SJCRH30 (cell line): ENCODE measurements at regions not wholly inside any gene's neighbourhood (a gene's known extent, or its start where the extent isn't known, plus 50 kb on each side); places are given as distances from the start of the nearest gene placed in this dataset.

Experiments
- DNase-seq, 2 experiments: peaks; one replicate each; pipeline ENCODE4 v3.0.0-alpha.2; 2015 to 2020
- H3K27ac ChIP-seq: fragments of 250-450 bp; sonication (Bioruptor Pico); 2 replicates; pipeline ENCODE4 v1.5.1; 2020; ENCODE audit warnings: mild to moderate bottlenecking, moderate library complexity
- H3K27me3 ChIP-seq: fragments of 250-450 bp; sonication (Bioruptor Pico); 2 replicates; pipeline ENCODE4 v1.5.1; 2020; ENCODE audit warnings: mild to moderate bottlenecking, moderate library complexity
- H3K36me3 ChIP-seq: fragments of 250-450 bp; sonication (Bioruptor Pico); 2 replicates; pipeline ENCODE4 v1.5.1; 2020; ENCODE audit warnings: mild to moderate bottlenecking, moderate library complexity
- H3K4me1 ChIP-seq: fragments of 250-450 bp; sonication (Bioruptor Pico); 2 replicates; pipeline ENCODE4 v1.5.1; 2020; ENCODE audit warnings: mild to moderate bottlenecking, moderate library complexity
- H3K4me3 ChIP-seq: fragments of 250-450 bp; sonication (Bioruptor Pico); 2 replicates; pipeline ENCODE4 v1.5.1; 2020; ENCODE audit warnings: mild to moderate bottlenecking, moderate library complexity
- H3K9me3 ChIP-seq: fragments of 250-450 bp; sonication (Bioruptor Pico); replicated peaks from 2 replicates; pipeline ENCODE4 v1.5.1; 2020; ENCODE audit warnings: mild to moderate bottlenecking, moderate library complexity

- Histone ChIP-seq H3K36me3 (no peaks in the 10 kb centered on the region), H3K9me3 (peaks cover 7% of the 10 kb centered on the region; the same call in 1 of the 2 replicates), H3K4me1 (no peaks in the 10 kb centered on the region), H3K27me3 (no peaks in the 10 kb centered on the region), H3K4me3 (no peak overlapping the region), H3K27ac (no peak overlapping the region)
- DNase-seq = no peak
Observed at GRCh38 chr4:124079174-124079780, 633.3 kb downstream of the ANKRD50 start.

- Histone ChIP-seq H3K4me3 (no peak overlapping the region), H3K9me3 (0 out of 2 replicates have a peak, but pooled peaks cover 7% of the 10 kb centered on the region), H3K36me3 (no peaks in the 10 kb centered on the region), H3K27me3 (no peaks in the 10 kb centered on the region), H3K27ac (no peak overlapping the region), H3K4me1 (no peaks in the 10 kb centered on the region)
- DNase-seq = no peak
Observed at GRCh38 chr4:124083711-124084110, 628.8 kb downstream of the ANKRD50 start.

- H3K4me3 ChIP-seq = no peak overlapping the region
- no peaks in the 10 kb centered on the region for H3K36me3 ChIP-seq
- H3K4me1 ChIP-seq = no peaks in the 10 kb centered on the region
- no peak overlapping the region for H3K27ac ChIP-seq
- DNase-seq = no peak
- H3K9me3 ChIP-seq = 0 out of 2 replicates have a peak, but pooled peaks cover 3% of the 10 kb centered on the region
- no peaks in the 10 kb centered on the region for H3K27me3 ChIP-seq
Observed at GRCh38 chr4:124085561-124086180, 626.9 kb downstream of the ANKRD50 start.

GRCh38 chr4:124090021-124090420, 622.5 kb downstream of the ANKRD50 start:
- Histone ChIP-seq H3K27me3 (no peaks in the 10 kb centered on the region), H3K4me3 (no peak overlapping the region), H3K27ac (no peak overlapping the region), H3K4me1 (no peaks in the 10 kb centered on the region), H3K36me3 (no peaks in the 10 kb centered on the region), H3K9me3 (0 out of 2 replicates have a peak, but pooled peaks cover 3% of the 10 kb centered on the region)
- no peak for DNase-seq

GRCh38 chr4:124092101-124092500, 620.4 kb downstream of the ANKRD50 start:
- H3K4me3 ChIP-seq = no peak overlapping the region
- H3K4me1 ChIP-seq = no peaks in the 10 kb centered on the region
- no peak overlapping the region for H3K27ac ChIP-seq
- no peaks in the 10 kb centered on the region for H3K36me3 ChIP-seq
- no peak for DNase-seq
- H3K27me3 ChIP-seq = no peaks in the 10 kb centered on the region
- no peaks in the 10 kb centered on the region for H3K9me3 ChIP-seq

GRCh38 chr4:124092541-124092984, 620.0 kb downstream of the ANKRD50 start:
- no peak overlapping the region for H3K27ac ChIP-seq
- H3K4me1 ChIP-seq = no peaks in the 10 kb centered on the region
- no peaks in the 10 kb centered on the region for H3K36me3 ChIP-seq
- H3K4me3 ChIP-seq = no peak overlapping the region
- DNase-seq = no peak
- H3K9me3 ChIP-seq = no peaks in the 10 kb centered on the region
- no peaks in the 10 kb centered on the region for H3K27me3 ChIP-seq

- no peaks in the 10 kb centered on the region for H3K27me3 ChIP-seq
- H3K9me3 ChIP-seq = no peaks in the 10 kb centered on the region
- no peaks in the 10 kb centered on the region for H3K4me1 ChIP-seq
- H3K4me3 ChIP-seq = no peak overlapping the region
- H3K27ac ChIP-seq = no peak overlapping the region
- no peak for DNase-seq
- no peaks in the 10 kb centered on the region for H3K36me3 ChIP-seq
Observed at GRCh38 chr4:124095621-124096020, 616.9 kb downstream of the ANKRD50 start.

- H3K4me3 ChIP-seq = no peak overlapping the region
- no peaks in the 10 kb centered on the region for H3K9me3 ChIP-seq
- H3K4me1 ChIP-seq = no peaks in the 10 kb centered on the region
- H3K27ac ChIP-seq = no peak overlapping the region
- no peaks in the 10 kb centered on the region for H3K27me3 ChIP-seq
- no peak for DNase-seq
- H3K36me3 ChIP-seq = no peaks in the 10 kb centered on the region
Observed at GRCh38 chr4:124096290-124096689, 616.2 kb downstream of the ANKRD50 start.

- H3K27ac ChIP-seq = no peak overlapping the region
- no peaks in the 10 kb centered on the region for H3K27me3 ChIP-seq
- DNase-seq = no peak
- H3K4me3 ChIP-seq = no peak overlapping the region
- H3K4me1 ChIP-seq = no peaks in the 10 kb centered on the region
- no peaks in the 10 kb centered on the region for H3K9me3 ChIP-seq
- H3K36me3 ChIP-seq = no peaks in the 10 kb centered on the region
Observed at GRCh38 chr4:124097447-124097846, 615.1 kb downstream of the ANKRD50 start.

GRCh38 chr4:124104101-124104500, 608.4 kb downstream of the ANKRD50 start:
- no peak overlapping the region for H3K4me3 ChIP-seq
- no peaks in the 10 kb centered on the region for H3K9me3 ChIP-seq
- H3K27ac ChIP-seq = no peak overlapping the region
- no peak for DNase-seq
- no peaks in the 10 kb centered on the region for H3K4me1 ChIP-seq
- H3K36me3 ChIP-seq = no peaks in the 10 kb centered on the region
- no peaks in the 10 kb centered on the region for H3K27me3 ChIP-seq

- no peak for DNase-seq
- no peaks in the 10 kb centered on the region for H3K4me1 ChIP-seq
Observed at GRCh38 chr4:124104628-124105027, 607.9 kb downstream of the ANKRD50 start.

GRCh38 chr4:124105212-124105611, 607.3 kb downstream of the ANKRD50 start:
- no peak overlapping the region for H3K4me3 ChIP-seq
- H3K27me3 ChIP-seq = no peaks in the 10 kb centered on the region
- no peak for DNase-seq
- H3K9me3 ChIP-seq = no peaks in the 10 kb centered on the region
- H3K36me3 ChIP-seq = no peaks in the 10 kb centered on the region
- H3K27ac ChIP-seq = no peak overlapping the region
- no peaks in the 10 kb centered on the region for H3K4me1 ChIP-seq

More at GRCh38 chr4:124104628-124105027, 607.9 kb downstream of the ANKRD50 start:
- H3K36me3 ChIP-seq = no peaks in the 10 kb centered on the region
- H3K4me3 ChIP-seq = no peak overlapping the region
- no peaks in the 10 kb centered on the region for H3K27me3 ChIP-seq
- no peak overlapping the region for H3K27ac ChIP-seq
- no peaks in the 10 kb centered on the region for H3K9me3 ChIP-seq

GRCh38 chr4:124111411-124111810, 601.1 kb downstream of the ANKRD50 start:
- H3K36me3 ChIP-seq = no peaks in the 10 kb centered on the region
- no peak for DNase-seq
- no peaks in the 10 kb centered on the region for H3K27me3 ChIP-seq
- H3K4me1 ChIP-seq = peaks cover 19% of the 10 kb centered on the region
- H3K9me3 ChIP-seq = no peaks in the 10 kb centered on the region
- H3K4me3 ChIP-seq = no peak overlapping the region
- H3K27ac ChIP-seq = peak overlapping the region; percentile 47

GRCh38 chr4:124111922-124112321, 600.6 kb downstream of the ANKRD50 start:
- Histone ChIP-seq H3K27ac (peak overlapping the region; percentile 47), H3K36me3 (no peaks in the 10 kb centered on the region), H3K4me1 (peaks cover 22% of the 10 kb centered on the region), H3K27me3 (no peaks in the 10 kb centered on the region), H3K9me3 (no peaks in the 10 kb centered on the region), H3K4me3 (no peak overlapping the region)
- DNase-seq = peak; percentile 60 to 92

GRCh38 chr4:124118061-124118460, 594.5 kb downstream of the ANKRD50 start:
- no peaks in the 10 kb centered on the region for H3K27me3 ChIP-seq
- no peaks in the 10 kb centered on the region; the same call in 1 of the 2 replicates for H3K9me3 ChIP-seq
- peaks cover 3% of the 10 kb centered on the region for H3K36me3 ChIP-seq
- peaks cover 3% of the 10 kb centered on the region for H3K4me1 ChIP-seq
- H3K27ac ChIP-seq = no peak overlapping the region
- H3K4me3 ChIP-seq = no peak overlapping the region
- DNase-seq = no peak
